GM12878 (cell line): ENCODE measurements at regions not wholly inside any gene's neighbourhood (a gene's known extent, or its start where the extent isn't known, plus 50 kb on each side); places are given as distances from the start of the nearest gene placed in this dataset.

ENCODE experiments used
- ATAC-seq: fragments of 200-7000 bp; cut with Tn5 transposase; 3 replicates; pipeline ENCODE4 v1.9.1; 2020; ENCODE audit warnings: mild to moderate bottlenecking, moderate library complexity
- BruUV-seq: library from RNA; stranded (reverse); fragments of 400-500 nt; replicated peaks from 2 replicates; lab custom pipeline; 2021; lab: Mats Ljungman, UMichigan
- CTCF ChIA-PET: fragments of 300-600 bp; sonication (Branson Sonifier 250); formaldehyde crosslinking; extraction: SDS; loops from one replicate; lab custom pipeline; 2021; ENCODE audit warnings: inconsistent platforms; lab: Yijun Ruan, JAX
- POLR2A ChIA-PET: fragments of 350-600 bp; formaldehyde crosslinking; extraction: SDS; loops from one replicate; lab custom pipeline; 2021; ENCODE audit warnings: inconsistent platforms; lab: Charles Lee
- RAD21 ChIA-PET: fragments of 300-600 bp; sonication (Branson Sonifier 250); formaldehyde crosslinking; loops from one replicate; lab custom pipeline; 2023; ENCODE audit warnings: antibody characterized with exemption; ENCODE audit not compliant: unreplicated experiment; lab: Charles Lee
- SMC1A ChIA-PET: fragments of 300-600 bp; sonication (Branson Sonifier 250); formaldehyde crosslinking; loops from one replicate; lab custom pipeline; 2023; ENCODE audit not compliant: unreplicated experiment, uncharacterized antibody; lab: Charles Lee
- DNase-seq: peaks from one replicate; pipeline ENCODE4 v3.0.0-alpha.2; 2011; ENCODE audit warnings: low read depth, low spot score
- FAIRE-seq: peaks from 3 replicates; lab custom pipeline; 2011; peaks lifted over from hg19 to GRCh38; lab: Jason Lieb, UNC
- H2AFZ ChIP-seq: 2 replicates; pipeline ENCODE4 v1.6.0; 2011; ENCODE audit warnings: low read depth, low read length, control low read depth; ENCODE audit not compliant: control insufficient read depth
- H3K27ac ChIP-seq: 2 replicates; pipeline ENCODE4 v1.5.1; 2011; ENCODE audit warnings: control low read depth; ENCODE audit not compliant: control insufficient read depth, insufficient read depth
- H3K27me3 ChIP-seq, 2 experiments: replicated peaks in 1 of 2; 2 replicates each; pipeline versions ENCODE4 v1.6.0 to v1.6.1; 2011; ENCODE audit warnings: low read length in 1 of 2; ENCODE audit not compliant: control insufficient read depth in 2 of 2, insufficient read depth in 2 of 2
- H3K36me3 ChIP-seq, 2 experiments: 2 replicates each; pipeline ENCODE4 v1.5.1; 2011; ENCODE audit warnings: low read length in 1 of 2; ENCODE audit not compliant: control insufficient read depth in 2 of 2, insufficient read depth in 2 of 2
- H3K4me1 ChIP-seq: 2 replicates; pipeline ENCODE4 v1.6.1; 2011; ENCODE audit warnings: mild to moderate bottlenecking, low read length, moderate library complexity, mixed read lengths; ENCODE audit not compliant: control insufficient read depth, insufficient read depth
- H3K4me2 ChIP-seq: 2 replicates; pipeline ENCODE4 v1.6.0; 2011; ENCODE audit warnings: control low read depth; ENCODE audit not compliant: control insufficient read depth, insufficient read depth
- H3K4me3 ChIP-seq: fragments of 200-600 bp; sonication (generic); 2 replicates; pipeline ENCODE4 v1.5.1; 2016
- H3K79me2 ChIP-seq: 2 replicates; pipeline ENCODE4 v1.6.0; 2011; ENCODE audit warnings: low read length; ENCODE audit not compliant: control insufficient read depth, insufficient read depth
- H3K9ac ChIP-seq: 2 replicates; pipeline ENCODE4 v1.8.0; 2011; ENCODE audit warnings: low read length, control low read depth, mixed read lengths; ENCODE audit not compliant: control insufficient read depth, insufficient read depth
- H3K9me3 ChIP-seq: replicated peaks from 3 replicates; pipeline ENCODE4 v1.5.1; 2011; ENCODE audit warnings: mild to moderate bottlenecking, low read length; ENCODE audit not compliant: control insufficient read depth, insufficient read depth
- H4K20me1 ChIP-seq: 2 replicates; pipeline ENCODE4 v1.6.0; 2011; ENCODE audit not compliant: control insufficient read depth, insufficient read depth
- CBFB ChIP-seq: IDR thresholded peaks from 2 replicates; pipeline ENCODE4 v1.6.1; 2016; ENCODE audit warnings: antibody characterized with exemption, low read depth
- CBX5 ChIP-seq: sonication (generic); IDR thresholded peaks from 2 replicates; pipeline ENCODE4 v1.6.1; 2016; ENCODE audit warnings: low read depth, moderate library complexity, mild to moderate bottlenecking, inconsistent platforms
- CEBPB ChIP-seq, 2 experiments: fragments of 150-350 bp in 1 of 2; IDR thresholded peaks; 2 replicates each; pipeline ENCODE4 v1.6.1; 2012 to 2014; ENCODE audit warnings: low read depth in 2 of 2, low read length in 2 of 2, borderline replicate concordance in 1 of 2, inconsistent platforms in 1 of 2
- HDAC2 ChIP-seq: fragments of 200-600 bp; sonication (generic); IDR thresholded peaks from 2 replicates; pipeline ENCODE4 v1.6.1; 2017
- KAT2A ChIP-seq: conservative IDR thresholded peaks from 2 replicates; pipeline ENCODE4 v1.6.1; 2011; ENCODE audit warnings: low read depth, low read length; ENCODE audit not compliant: control insufficient read depth
- PML ChIP-seq: IDR thresholded peaks from 2 replicates; pipeline ENCODE4 v1.6.1; 2012; ENCODE audit warnings: low read length, inconsistent platforms
- RB1 ChIP-seq: fragments of 450-650 bp; formaldehyde crosslinking; IDR thresholded peaks from 2 replicates; pipeline ENCODE4 v1.6.1; 2017; ENCODE audit warnings: mild to moderate bottlenecking, borderline replicate concordance
- SMAD5 ChIP-seq: IDR thresholded peaks from 2 replicates; pipeline ENCODE4 v1.6.1; 2016; ENCODE audit warnings: antibody characterized with exemption, low read depth
- SPI1 ChIP-seq: IDR thresholded peaks from 2 replicates; pipeline ENCODE4 v1.6.1; 2011; ENCODE audit warnings: low read depth, mild to moderate bottlenecking, low read length, moderate library complexity, borderline replicate concordance; ENCODE audit not compliant: insufficient read depth
- SREBF1 ChIP-seq: IDR thresholded peaks from 2 replicates; pipeline ENCODE4 v1.6.1; 2012; ENCODE audit warnings: mild to moderate bottlenecking, low read length
- ZBED1 ChIP-seq: IDR thresholded peaks from 2 replicates; pipeline ENCODE4 v1.6.1; 2016; ENCODE audit warnings: borderline replicate concordance
- ZNF24 ChIP-seq: fragments of 450-650 bp; IDR thresholded peaks from 2 replicates; pipeline ENCODE4 v1.6.1; 2017; ENCODE audit warnings: antibody characterized with exemption, mild to moderate bottlenecking
- ZNF274 ChIP-seq: IDR thresholded peaks from one replicate; pipeline ENCODE4 v1.8.0; 2011; ENCODE audit not compliant: insufficient read length, insufficient read depth
- WGBS: methylation state at CpG from one replicate; pipeline ENCODE4 v1.1.6; 2016; ENCODE audit warnings: low lambda C conversion rate; ENCODE audit not compliant: insufficient replicate concordance, insufficient coverage; ENCODE audit errors: missing lambda C conversion rate; 5-methylcytosine and 5-hydroxymethylcytosine counted together
- in situ Hi-C: fragments of 300-500 bp; cut with MboI; formaldehyde crosslinking; loops from 9 replicates; pipeline ENCODE4 v1.14.3; 2018; ENCODE audit warnings: mixed read lengths
- intact Hi-C: fragments of 100-400 bp; cut with micrococcal nuclease; formaldehyde crosslinking; loops from one replicate; pipeline ENCODE4 v1.14.2; 2022; ENCODE audit not compliant: unreplicated experiment
- TF ChIP-seq, protein P1 (sequence below): fragments of 450-650 bp; IDR thresholded peaks from 2 replicates; pipeline ENCODE4 v1.6.1; 2017; ENCODE audit warnings: mild to moderate bottlenecking, low read depth, inconsistent platforms; ENCODE audit not compliant: poor library complexity, severe bottlenecking
- TF ChIP-seq, protein P2 (sequence below): fragments of 150-350 bp; IDR thresholded peaks from 2 replicates; pipeline ENCODE4 v1.6.1; 2014; ENCODE audit warnings: mild to moderate bottlenecking, low read depth, low read length
- TF ChIP-seq, protein P3 (sequence below): fragments of 450-650 bp; conservative IDR thresholded peaks from 2 replicates; pipeline ENCODE4 v1.6.1; 2017; ENCODE audit warnings: mild to moderate bottlenecking, moderate library complexity

DNA sequence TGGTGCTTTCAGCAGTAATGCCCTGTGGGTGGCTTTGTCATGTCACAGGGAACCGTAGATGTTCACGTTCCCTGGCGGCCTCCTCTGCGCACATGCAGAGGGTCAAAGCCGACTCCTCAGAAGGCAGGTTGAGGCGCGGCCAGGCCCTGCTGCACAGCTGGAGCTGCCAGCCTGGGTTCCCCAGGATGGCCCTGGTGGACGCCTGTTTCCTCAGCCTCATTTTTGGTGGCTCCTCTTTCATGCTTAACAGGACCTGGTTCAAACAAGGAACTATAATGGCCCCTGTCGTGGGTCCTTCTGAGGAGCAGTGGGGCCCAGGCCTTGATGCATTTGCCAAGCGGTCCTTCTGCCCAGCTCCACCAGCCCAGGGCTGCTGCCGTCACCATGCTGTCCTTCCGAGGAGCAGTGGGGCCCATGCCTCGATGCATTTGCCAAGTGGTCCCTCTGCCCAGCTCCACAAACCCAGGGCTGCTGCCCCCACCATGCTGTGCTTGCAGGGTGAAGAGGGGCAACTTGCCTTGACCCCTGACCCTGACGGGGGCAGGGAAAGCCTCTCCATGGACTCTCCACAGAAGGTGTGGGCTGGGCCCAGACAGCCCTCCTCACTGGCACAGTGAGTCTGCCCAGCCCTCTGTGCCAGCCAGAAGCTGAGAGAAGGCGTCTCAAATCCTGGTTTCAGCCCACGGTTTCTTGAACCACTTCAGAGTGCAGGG, 338.2 kb downstream of the TCERG1L start:
- no peaks in the 10 kb centered on the region for H3K36me3 ChIP-seq
- 27% methylated on average over 11 of the region's 16 CpGs for WGBS
- no peaks in the 10 kb centered on the region for H3K27me3 ChIP-seq
- no peak overlapping the region for H3K9ac ChIP-seq
- H3K27ac ChIP-seq, result no peak overlapping the region
- SMC1A ChIA-PET, result no interaction called here
- CTCF ChIA-PET, result no interaction called here
- no peak overlapping the region for H3K4me3 ChIP-seq
- DNase-seq (no peak), FAIRE-seq (no peak), ATAC-seq (no peak)
- no peak for TF ChIP-seq CEBPB (IDR thresholded peaks at IDR 0.05; ENCODE audit: borderline replicate concordance in 1 of 2, low read depth in 2 of 2, low read length in 2 of 2)
- no peak for TF ChIP-seq KAT2A
- no peak for TF ChIP-seq SREBF1
- no peak for TF ChIP-seq ZNF24
- TF ChIP-seq SPI1, result no peak
- TF ChIP-seq ZBED1, result no peak
- TF ChIP-seq CBFB, result no peak
- TF ChIP-seq, protein P1, sequence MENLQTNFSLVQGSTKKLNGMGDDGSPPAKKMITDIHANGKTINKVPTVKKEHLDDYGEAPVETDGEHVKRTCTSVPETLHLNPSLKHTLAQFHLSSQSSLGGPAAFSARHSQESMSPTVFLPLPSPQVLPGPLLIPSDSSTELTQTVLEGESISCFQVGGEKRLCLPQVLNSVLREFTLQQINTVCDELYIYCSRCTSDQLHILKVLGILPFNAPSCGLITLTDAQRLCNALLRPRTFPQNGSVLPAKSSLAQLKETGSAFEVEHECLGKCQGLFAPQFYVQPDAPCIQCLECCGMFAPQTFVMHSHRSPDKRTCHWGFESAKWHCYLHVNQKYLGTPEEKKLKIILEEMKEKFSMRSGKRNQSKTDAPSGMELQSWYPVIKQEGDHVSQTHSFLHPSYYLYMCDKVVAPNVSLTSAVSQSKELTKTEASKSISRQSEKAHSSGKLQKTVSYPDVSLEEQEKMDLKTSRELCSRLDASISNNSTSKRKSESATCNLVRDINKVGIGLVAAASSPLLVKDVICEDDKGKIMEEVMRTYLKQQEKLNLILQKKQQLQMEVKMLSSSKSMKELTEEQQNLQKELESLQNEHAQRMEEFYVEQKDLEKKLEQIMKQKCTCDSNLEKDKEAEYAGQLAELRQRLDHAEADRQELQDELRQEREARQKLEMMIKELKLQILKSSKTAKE, result no peak
- TF ChIP-seq ZNF274, result no peak
- TF ChIP-seq, protein P2, sequence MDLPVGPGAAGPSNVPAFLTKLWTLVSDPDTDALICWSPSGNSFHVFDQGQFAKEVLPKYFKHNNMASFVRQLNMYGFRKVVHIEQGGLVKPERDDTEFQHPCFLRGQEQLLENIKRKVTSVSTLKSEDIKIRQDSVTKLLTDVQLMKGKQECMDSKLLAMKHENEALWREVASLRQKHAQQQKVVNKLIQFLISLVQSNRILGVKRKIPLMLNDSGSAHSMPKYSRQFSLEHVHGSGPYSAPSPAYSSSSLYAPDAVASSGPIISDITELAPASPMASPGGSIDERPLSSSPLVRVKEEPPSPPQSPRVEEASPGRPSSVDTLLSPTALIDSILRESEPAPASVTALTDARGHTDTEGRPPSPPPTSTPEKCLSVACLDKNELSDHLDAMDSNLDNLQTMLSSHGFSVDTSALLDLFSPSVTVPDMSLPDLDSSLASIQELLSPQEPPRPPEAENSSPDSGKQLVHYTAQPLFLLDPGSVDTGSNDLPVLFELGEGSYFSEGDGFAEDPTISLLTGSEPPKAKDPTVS, result no peak
- no peak for TF ChIP-seq CBX5
- TF ChIP-seq, protein P3, sequence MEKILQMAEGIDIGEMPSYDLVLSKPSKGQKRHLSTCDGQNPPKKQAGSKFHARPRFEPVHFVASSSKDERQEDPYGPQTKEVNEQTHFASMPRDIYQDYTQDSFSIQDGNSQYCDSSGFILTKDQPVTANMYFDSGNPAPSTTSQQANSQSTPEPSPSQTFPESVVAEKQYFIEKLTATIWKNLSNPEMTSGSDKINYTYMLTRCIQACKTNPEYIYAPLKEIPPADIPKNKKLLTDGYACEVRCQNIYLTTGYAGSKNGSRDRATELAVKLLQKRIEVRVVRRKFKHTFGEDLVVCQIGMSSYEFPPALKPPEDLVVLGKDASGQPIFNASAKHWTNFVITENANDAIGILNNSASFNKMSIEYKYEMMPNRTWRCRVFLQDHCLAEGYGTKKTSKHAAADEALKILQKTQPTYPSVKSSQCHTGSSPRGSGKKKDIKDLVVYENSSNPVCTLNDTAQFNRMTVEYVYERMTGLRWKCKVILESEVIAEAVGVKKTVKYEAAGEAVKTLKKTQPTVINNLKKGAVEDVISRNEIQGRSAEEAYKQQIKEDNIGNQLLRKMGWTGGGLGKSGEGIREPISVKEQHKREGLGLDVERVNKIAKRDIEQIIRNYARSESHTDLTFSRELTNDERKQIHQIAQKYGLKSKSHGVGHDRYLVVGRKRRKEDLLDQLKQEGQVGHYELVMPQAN, result no peak
- TF ChIP-seq SMAD5, result no peak
- TF ChIP-seq RB1, result no peak
- TF ChIP-seq HDAC2, result no peak
- no peak for TF ChIP-seq PML
- no peaks in the 10 kb centered on the region for H4K20me1 ChIP-seq
- POLR2A ChIA-PET, result no interaction called here
- H3K4me1 ChIP-seq, result no peaks in the 10 kb centered on the region
- H3K79me2 ChIP-seq, result no peaks in the 10 kb centered on the region
- no peaks in the 10 kb centered on the region; the same call in 2 of the 3 replicates for H3K9me3 ChIP-seq
- no TSS peak for BruUV-seq
- in situ Hi-C loops, result no loop called here
- H3K4me2 ChIP-seq, result no peak overlapping the region
- H2AFZ ChIP-seq, result no peak overlapping the region
- RAD21 ChIA-PET, result no interaction called here
- intact Hi-C loops, result no loop called here
